NAMALWA (cell line): ENCODE measurements at regions not wholly inside any gene's neighbourhood (a gene's known extent, or its start where the extent isn't known, plus 50 kb on each side); places are given as distances from the start of the nearest gene placed in this dataset.
A peak's percentile ranks its signal among the peaks of the same experiment; 100 is the strongest.
"Not testable (repeated sequence)": the region's sequence is repeated elsewhere in the genome, so short reads cannot be mapped to it uniquely, and the experiment has no call there.

Experiments used
- DNase-seq: peaks from one replicate; pipeline ENCODE4 v3.0.0-alpha.2; 2015; ENCODE audit warnings: low spot score

DNA sequence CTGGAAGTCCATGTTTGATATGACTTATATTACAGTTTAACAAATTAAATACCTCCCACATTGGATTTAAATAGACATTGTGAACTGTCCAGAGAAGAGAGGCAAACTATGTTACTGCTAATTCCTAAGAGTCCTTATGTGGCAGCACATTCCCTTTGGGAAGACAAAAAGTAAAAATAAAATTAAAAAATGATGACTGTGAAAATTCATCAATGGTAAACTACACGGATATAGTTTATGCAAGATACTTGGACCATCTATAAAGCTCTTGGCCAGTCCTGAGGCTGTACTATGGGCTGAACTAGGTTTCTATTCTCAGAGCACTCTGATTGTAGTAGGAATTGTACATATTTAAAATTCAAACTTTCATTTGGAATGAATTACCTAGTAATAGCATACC, 206.4 kb downstream of the LRRK2 start:
- no peak for DNase-seq

DNA sequence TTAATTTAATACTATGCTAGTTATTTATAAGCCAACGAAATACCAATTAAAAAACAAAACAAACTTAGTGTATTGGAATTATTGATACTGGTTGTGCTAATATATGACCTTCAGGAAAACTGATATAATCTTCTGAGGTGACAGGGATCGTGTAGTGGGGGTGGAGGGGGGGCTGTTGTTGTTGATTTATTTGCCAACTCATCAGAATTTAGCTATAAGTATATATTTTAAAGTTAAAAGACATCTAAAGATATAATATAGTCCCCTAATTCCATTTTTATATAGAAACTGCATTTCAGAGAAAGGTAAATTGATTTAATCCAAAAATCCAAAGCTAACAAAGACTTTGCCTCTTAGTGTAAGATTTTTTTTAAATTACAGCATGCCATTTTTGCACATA, 210.5 kb downstream of the LRRK2 start:
- no peak for DNase-seq

DNA sequence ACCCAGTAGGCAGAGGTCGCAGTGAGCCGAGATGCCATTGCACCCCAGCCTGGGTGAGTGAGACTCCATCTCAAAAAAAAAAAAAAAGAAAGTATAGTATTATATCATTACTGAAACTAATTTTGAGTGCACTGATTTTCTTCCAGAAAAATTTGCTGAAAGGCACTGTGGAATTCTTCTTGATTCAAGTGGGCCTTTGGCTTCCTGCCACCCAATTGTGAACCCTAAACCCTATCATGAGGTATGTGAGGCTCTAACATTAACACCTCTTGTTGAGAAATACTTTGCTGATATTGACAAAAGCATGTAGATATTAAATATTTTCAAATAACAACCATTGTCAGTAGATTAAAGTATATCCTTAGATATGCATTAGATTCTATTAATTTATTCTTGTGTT, 211.2 kb downstream of the LRRK2 start:
- DNase-seq: no peak

DNA sequence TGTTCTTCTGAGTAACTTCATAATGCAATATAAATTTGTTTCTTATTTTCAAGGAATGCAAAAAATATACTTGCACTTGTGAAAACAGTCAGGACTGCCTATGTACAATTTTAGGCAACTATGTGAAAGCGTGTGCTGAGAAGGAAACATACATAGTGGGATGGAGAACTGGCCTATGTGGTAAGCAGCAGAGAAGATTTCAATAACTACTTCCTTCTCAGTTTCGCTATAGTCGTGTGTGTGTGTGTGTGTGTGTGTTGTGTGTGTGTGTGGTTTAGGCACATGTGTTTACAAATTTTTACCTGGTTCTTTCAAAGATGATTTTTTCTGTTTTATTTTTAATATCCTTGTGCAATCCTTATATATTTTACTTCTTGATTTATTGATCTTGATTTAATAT, 211.8 kb downstream of the LRRK2 start:
- no peak for DNase-seq

DNA sequence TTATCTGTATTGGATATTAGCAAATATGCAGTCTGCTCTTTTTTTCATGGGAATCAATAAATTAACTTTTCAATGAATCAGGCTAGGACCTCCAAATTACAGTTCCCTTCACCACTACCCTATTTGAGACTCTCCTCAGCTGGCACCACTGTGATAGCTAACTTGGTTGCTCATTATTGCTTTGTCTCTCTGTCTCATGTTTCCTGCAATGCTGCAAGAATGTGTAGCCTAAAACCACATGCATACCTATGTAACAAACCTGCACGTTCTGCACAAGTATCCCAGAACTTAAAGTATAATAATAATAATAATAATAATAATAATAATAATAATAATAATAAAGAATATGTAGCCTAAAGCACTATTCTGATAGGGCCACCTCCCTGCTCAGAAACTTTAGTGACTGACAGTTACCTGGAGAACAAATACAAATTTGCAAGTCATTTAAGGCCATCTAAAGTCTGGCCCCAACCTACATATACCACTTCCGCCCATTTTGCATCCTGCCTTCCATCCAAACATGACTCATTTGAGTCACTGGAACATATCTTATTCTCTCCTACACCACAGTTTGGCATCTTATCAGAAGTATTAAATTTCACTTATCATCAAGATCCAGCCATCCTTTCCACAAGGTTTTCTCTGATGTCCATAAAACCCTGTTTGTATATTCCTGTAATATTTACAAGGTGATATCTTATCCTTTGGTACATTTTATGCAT, 215.1 kb downstream of the LRRK2 start:
- DNase-seq: no peak

DNA sequence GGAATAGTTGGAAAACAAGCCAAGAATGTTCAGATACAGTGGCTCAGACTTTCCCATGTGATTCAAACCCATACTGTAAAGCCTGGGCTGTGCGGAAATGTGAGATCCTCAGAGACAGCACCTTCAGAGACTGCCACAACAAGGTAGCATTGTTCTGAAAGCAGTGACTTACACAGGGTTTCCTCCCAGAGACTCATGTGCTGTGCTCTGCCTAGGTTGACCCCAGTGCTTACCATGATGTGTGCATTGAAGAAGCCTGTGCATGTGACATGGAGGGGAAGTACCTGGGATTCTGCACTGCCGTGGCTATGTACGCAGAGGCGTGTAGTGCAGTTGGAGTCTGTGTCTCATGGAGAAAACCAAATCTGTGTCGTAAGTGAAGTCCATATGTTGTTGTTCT, 219.4 kb downstream of the LRRK2 start:
- DNase-seq: no peak

DNA sequence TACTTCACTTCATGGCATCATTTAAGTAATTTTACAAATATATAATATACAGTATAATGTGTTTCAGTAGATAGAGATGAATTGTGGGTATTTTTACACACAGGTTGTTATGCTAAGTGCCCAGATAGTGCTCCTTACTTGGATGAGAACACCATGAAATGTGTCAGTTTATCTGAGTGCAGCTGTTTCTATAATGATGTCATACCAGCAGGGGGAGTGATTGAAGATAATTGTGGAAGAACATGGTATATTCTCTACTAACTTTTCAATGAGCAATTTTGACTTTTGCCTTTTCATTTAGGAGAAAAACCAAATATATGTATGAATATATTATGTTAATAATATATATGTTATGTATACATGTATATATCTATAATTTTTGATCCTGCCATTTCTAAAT, 221.6 kb downstream of the LRRK2 start:
- peak; percentile 63 for DNase-seq

DNA sequence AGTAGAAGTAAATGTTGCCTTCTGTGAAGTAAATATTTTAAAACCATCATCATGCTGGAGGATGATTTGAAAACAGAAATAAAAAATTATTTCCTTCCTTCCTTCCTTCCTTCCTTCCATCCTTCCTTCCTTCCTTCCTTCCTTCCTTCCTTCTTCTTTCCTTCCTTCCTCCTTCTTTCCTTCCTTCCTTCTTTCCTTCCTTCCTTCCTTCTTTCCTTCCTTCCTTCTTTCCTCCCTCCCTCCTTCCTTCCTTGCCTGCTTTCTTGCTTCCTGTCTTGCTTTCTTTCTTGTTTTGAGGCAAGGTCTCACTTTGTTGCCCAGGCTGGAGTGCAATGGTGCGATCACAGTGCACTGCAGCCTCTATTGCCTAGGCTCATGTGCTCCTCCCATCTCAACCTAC, 223.7 kb downstream of the LRRK2 start:
- DNase-seq: not testable (repeated sequence)

DNA sequence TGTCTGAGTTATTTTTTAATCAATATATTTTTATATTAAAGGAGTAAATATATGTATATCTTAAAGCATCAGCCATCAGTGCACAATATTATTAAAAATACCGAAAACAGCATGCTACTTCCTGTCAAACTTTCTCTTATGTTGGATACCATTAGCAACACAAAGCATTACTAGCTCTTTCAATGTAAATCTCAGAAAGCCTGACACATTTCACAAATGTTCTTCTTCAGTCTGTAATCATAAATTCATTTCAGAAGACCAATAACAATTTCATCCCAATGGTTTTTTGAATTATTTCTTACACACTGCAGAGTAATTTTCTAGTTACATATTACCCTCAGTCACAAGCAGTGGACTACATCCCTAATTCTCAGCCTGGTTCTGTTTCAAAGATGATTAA, 226.9 kb downstream of the LRRK2 start:
- DNase-seq: no peak

DNA sequence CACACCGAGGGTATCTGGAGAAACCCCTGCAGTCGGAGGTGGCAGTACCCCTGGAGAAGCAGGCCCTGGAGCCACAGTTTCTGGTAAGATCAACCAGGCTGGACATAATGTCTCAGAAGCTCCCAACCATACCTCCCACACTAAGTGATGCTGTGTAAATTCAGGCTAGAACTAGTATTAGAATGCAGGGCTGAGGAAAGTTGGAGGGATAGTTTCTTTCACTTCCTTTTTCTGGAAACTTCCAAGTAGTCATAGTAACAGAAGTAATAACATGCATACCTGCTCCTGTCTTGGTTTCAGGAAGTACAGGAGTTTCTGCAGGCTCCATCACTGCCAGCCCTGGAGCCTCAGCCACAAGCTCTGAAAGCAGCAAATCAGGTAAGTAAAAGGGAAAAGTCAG, 228.1 kb upstream of the CNTN1 start:
- peak; percentile 3 for DNase-seq

DNA sequence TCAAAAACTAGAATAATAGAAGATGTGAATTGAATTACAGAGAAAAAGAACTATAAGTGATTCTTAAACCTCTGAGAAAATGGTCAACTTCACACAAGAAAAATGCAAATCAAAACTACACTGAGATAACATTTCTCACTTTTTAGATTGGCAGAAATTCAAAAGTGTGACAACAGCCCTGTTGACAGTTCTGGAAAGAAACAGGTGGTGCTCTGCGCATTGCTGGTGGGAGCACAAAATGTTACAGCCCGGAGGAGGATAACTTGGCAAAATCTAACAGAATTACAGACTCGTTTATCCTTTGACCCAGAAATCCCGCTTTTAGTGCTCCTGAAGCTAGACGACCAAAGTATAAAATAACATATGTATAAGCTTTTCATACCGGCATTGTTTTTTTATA, 222.5 kb upstream of the CNTN1 start:
- DNase-seq: peak; percentile 32

DNA sequence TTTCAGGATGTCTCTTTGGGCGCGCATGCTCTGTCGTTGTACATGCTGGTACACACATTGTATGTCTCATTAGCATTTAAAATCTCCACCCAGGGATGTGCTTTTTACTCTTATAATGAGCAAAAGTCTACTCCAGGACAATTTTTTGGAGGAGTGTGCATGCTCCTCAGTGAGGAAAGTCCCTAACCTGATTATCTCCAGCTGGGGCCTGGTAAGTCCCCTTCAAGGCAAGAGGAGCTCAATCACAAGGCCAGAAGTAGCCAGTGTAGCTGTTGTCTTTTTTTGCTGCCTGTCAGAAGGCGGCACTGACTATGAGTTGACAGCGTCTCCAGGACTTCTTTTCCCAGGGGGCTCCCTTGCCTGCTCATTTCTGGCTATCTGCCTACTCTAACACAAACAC, 218.3 kb upstream of the CNTN1 start:
- no peak for DNase-seq

DNA sequence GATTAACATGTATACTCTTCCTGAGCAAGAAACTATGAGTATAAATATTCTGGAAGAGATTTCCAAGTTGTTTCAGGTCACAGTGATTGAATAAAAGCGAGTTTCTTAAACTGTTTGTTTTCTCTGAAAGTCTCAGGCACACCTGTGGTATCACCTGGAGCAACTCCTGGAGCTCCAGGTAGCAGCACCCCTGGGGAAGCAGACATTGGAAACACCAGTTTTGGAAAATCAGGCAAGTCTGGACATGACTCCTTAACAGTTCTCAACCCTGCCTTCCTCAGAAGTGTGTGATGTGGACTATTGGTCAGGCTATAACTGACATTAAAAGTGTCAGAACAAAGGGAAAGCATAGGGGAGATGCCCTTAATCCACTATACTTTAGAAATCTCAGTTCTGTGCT, 217.6 kb upstream of the CNTN1 start:
- no peak for DNase-seq

DNA sequence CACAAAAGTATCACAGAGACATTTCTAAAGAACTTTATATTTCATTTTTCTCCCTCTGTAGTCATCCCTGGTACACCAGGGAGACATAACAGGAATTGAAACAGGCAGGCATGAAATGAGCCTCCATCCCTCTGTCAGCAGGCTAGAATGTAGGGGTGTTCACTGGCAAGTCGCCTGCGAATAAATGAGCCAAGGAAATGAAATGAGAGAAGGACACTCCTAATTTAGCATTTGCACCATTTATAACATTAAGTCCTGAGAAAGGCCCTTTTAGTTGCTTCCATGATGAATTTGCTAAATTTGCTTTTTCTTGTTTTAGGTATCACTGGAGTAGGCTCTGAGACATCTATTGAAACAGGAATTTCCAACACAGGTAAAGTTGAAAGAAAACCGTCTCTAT, 192.4 kb upstream of the CNTN1 start:
- no peak for DNase-seq

DNA sequence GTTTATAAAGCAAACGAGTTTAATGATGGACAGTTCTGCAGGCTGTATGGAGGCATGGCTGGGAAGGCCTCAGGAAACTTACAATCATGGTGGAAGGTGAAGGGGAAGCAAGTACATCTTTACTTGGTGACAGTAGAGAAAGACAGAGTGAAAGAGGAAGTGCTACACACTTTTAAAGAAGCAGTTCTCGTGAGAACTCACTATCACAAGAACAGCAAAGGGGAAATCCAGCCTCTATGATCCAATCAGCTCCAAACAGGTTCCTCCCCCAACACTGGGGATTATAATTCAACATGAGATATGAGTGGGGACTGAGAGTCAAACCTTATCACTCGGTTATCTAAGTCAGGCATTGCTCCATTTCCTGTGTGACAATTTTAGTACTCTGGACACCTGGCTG, 189.9 kb upstream of the CNTN1 start:
- peak; percentile 37 for DNase-seq

DNA sequence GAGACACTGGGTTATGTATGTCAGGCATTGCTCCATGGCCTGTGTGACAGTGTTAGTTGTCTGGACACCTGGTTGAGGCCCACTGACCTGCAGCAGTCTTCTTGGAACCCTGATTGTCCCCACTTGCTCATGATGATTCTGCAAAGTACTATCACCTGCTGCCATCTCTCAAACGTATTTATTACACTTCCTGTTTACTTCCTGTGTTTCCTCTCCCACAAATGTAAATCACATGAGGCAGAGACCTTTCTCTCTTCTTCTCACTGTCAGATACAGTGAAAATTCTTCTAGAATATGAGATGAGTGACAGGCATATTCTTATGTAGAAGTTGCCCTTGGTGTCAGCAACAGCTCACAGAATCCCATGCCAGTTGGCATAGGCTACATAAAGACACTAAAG, 186.9 kb upstream of the CNTN1 start:
- DNase-seq: no peak

DNA sequence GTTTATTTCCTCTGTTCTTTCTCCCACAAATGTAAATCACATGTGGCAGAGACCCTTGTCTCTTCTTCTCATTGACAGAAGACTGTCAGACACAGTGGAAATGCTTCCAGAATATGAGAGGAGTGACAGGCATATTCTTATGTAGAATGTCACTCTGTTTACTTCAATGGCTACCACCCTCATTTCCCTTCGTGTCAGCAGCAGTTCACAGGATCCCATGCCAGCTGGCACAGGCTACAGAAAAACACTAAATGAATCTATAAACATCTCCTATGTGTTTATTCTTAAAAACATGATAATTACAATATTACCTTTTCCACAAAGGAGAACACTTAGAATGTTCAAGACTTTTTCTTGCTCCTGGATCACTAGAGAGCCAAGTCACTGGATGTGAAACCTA, 183.8 kb upstream of the CNTN1 start:
- no peak for DNase-seq

DNA sequence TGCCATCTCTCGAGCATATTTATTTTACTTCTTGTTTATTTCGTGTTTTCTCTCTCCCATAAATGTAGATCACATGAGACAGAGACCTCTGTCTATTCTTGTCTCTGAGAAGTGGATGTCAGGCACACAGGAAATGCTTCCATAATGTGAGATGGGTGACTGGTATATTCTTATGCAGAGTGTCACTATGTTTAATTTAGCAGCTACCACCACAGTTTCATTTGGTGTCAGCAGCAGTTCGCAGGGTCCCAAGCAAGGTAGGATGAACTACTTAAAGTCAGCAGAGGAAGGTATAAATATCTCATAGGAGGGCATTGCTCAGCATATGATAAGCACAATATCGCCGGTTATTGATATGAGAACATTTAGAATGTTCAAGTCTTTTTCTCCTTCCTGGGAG, 180.9 kb upstream of the CNTN1 start:
- DNase-seq: no peak

DNA sequence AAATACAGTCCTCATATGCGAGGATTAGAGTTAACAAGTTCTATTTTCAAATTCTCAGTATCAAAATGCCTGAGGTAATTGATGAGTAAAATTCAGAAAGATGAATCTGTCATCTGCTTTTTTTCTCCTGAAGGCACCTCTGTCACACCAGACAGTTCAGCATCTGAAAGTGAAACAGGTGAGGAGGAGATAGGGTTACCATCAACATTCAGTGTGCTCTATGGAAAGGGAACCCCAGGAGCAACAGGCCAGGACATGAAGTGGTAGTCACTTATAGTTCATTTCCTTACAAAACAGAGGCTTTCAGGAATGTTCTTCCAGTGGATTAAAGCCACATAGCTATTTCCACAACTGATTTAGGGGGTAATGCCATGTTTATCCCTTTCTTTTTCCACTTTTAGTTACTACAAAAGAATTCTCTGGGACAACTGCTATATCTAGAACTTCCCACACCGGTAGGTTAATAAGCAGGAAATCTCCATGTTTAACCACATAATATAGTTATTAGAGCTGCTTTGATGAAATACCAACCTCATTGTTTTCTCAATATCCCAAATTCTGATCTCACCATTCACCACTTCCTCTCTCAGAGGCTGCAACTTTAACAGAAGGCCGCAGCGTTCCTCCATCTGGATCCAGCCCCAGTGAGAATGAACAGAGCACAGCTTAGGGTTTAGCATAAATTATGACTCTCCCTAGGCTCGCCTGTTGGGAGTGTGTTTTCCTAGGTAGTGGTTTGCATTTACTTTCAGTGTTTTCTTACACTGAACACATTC, 177.0 kb upstream of the CNTN1 start:
- DNase-seq: no peak

DNA sequence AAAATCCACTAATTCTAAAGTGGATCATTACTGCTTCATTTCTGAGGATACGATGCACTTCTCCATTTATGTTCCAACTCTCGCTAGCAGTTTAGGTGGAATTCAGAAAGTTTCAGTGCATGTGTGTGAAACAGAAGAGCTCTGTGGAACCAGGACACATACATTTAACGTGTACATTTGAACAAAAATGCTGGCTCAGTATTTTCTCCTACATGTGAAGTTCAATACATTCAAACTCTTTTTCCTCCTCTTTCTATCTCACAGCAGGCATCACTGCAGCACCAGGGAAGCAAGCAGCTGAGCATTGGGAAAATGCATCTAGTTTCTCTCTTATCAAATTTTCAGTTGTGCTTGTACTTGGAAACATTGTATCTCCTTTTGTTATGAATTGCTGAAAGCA, 169.4 kb upstream of the CNTN1 start:
- no peak for DNase-seq

DNA sequence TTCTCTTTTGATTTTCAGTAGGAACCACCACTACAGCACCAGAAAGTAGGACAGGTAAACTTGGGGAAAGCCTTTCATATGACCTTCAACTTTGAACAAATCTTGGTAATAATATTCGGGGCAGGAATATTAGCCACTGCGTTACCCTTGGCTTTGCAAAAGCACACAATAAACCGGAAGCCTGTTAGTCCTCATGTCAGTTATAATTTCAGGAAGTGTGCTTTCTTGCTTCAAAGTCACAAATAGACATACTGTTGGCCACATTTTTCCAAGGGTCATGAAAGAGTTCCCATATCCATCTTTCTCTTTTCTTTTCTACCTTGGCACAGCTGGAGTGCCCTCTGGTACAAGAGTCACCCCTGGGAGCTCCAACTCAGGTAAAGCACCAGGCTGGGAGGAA, 167.2 kb upstream of the CNTN1 start:
- DNase-seq: no peak

DNA sequence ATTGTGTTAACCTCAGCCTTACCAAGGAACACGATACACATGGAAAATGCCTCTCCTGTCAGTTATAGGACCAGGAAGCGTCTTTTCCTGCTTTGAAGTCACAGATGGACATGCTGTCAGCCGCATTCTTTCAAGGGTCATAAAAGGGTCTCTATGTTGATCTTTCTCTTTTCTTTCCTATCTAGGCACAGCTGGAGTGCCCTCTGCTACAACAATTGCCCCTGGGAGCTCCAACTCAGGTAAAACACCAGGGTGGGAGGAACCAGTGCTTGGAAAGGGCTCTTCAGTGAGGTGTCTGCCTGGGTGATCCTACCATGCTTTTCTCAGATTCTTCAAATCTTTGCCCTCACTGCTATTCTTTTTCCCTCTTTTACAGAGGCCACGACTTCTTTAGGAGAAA, 157.4 kb upstream of the CNTN1 start:
- DNase-seq: no peak

DNA sequence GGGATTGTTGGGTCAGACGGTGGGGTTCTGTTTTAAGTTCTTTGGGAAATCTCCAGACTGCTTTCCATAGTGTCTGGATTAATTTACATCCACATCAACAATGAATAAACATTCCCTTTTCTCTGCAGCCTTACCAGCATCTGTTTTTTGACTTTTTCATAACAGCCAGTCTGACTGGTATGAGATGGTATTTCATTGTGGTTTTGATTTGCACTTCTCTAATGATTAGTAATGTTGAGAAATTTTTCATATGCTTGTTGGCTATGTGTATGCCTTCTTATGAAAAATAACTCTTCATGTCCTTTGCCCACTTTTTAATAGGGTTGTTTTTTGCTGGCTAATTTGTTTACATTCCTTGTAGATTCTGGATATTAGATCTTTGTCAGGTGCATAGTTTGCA, 140.8 kb upstream of the CNTN1 start:
- no peak for DNase-seq

DNA sequence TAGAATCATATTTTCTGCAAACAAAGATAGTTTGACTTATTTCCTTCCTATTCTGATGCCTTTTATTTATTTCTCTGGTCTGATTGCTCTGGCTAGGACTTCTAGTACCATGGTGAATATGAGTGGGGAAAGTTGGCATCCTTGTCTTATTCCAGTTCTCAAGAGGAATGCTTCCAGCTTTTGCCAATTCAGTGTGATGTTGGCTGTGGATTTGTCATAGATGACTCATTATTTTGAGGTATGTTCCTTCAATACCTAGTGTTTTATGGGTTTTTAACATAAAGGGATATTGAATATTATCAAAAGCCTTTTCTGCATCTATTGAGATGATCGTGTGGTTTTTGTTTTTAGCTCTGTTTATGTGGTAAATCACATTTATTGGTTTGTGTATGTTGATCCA, 139.4 kb upstream of the CNTN1 start:
- no peak for DNase-seq
